HT1080 (cell line): ENCODE measurements at regions not wholly inside any gene's neighbourhood (a gene's known extent, or its start where the extent isn't known, plus 50 kb on each side); places are given as distances from the start of the nearest gene placed in this dataset.

Experiments used
- DNase-seq: peaks from one replicate; pipeline ENCODE4 v3.0.0-alpha.2; 2015; ENCODE audit warnings: low read depth

- no peak for DNase-seq
These were observed 107.1 kb upstream of the TSHZ2 start for GRCh38 chr20:52864916-52865605.

GRCh38 chr20:52859156-52859876, 112.8 kb upstream of the TSHZ2 start:
- peak; percentile 42 for DNase-seq

- no peak for DNase-seq
These were observed 119.4 kb upstream of the TSHZ2 start for GRCh38 chr20:52852714-52853113.

- DNase-seq: no peak
These were observed 124.3 kb upstream of the TSHZ2 start for GRCh38 chr20:52847731-52848359.

- no peak for DNase-seq
These were observed 125.0 kb upstream of the TSHZ2 start for GRCh38 chr20:52847029-52847660.

- DNase-seq: no peak
These were observed 127.1 kb upstream of the TSHZ2 start for GRCh38 chr20:52845044-52845443.

GRCh38 chr20:52843425-52843824, 128.7 kb upstream of the TSHZ2 start:
- no peak for DNase-seq

- no peak for DNase-seq
These were observed 131.2 kb upstream of the TSHZ2 start for GRCh38 chr20:52841003-52841402.

- DNase-seq: no peak
These were observed 132.1 kb upstream of the TSHZ2 start for GRCh38 chr20:52840041-52840440.

- DNase-seq: no peak
These were observed 133.5 kb upstream of the TSHZ2 start for GRCh38 chr20:52838510-52839241.

- DNase-seq: no peak
These were observed 134.8 kb upstream of the TSHZ2 start for GRCh38 chr20:52837378-52837777.

GRCh38 chr20:52833901-52834300, 138.3 kb upstream of the TSHZ2 start:
- DNase-seq: no peak

- DNase-seq: no peak
These were observed 139.9 kb upstream of the TSHZ2 start for GRCh38 chr20:52832151-52832774.

- no peak for DNase-seq
These were observed 141.6 kb upstream of the TSHZ2 start for GRCh38 chr20:52830598-52830997.

- DNase-seq: no peak
These were observed 143.0 kb upstream of the TSHZ2 start for GRCh38 chr20:52829111-52829510.

- no peak for DNase-seq
These were observed 144.0 kb upstream of the TSHZ2 start for GRCh38 chr20:52828199-52828598.

GRCh38 chr20:52826722-52827121, 145.4 kb upstream of the TSHZ2 start:
- no peak for DNase-seq

- DNase-seq: no peak
These were observed 145.8 kb upstream of the TSHZ2 start for GRCh38 chr20:52826321-52826720.

- DNase-seq: no peak
These were observed 147.5 kb upstream of the TSHZ2 start for GRCh38 chr20:52824494-52825216.

- no peak for DNase-seq
These were observed 148.9 kb upstream of the TSHZ2 start for GRCh38 chr20:52823303-52823702.
